Cardiac septum (tissue), 1 donor: ENCODE measurements at regions not wholly inside any gene's neighbourhood (a gene's known extent, or its start where the extent isn't known, plus 50 kb on each side); places are given as distances from the start of the nearest gene placed in this dataset.

Experiments used
- DNase-seq: peaks from one replicate; pipeline ENCODE4 v3.0.0-alpha.2; 2020; ENCODE audit warnings: low spot score
- intact Hi-C: fragments of 100-400 bp; cut with DNase I; formaldehyde crosslinking; loops from one replicate; pipeline ENCODE4 v1.14.0; 2022
- donor health status: DM: no; HTN: no; CAD: no.

- intact Hi-C loops = no loop called here
These were observed 87.6 kb upstream of the TEX51 start for GRCh38 chr2:126811101-126811500.

GRCh38 chr2:126817172-126817571 is 81.5 kb upstream of the TEX51 start:
- no peak for DNase-seq
- intact Hi-C loops = no loop called here

More at GRCh38 chr2:126811101-126811500, 87.6 kb upstream of the TEX51 start:
- DNase-seq = no peak

- intact Hi-C loops = no loop called here
- no peak for DNase-seq
These were observed 76.6 kb upstream of the TEX51 start for GRCh38 chr2:126822115-126822514.

GRCh38 chr2:126822921-126823320 is 75.8 kb upstream of the TEX51 start:
- intact Hi-C loops = no loop called here
- DNase-seq = no peak

- intact Hi-C loops = no loop called here
- DNase-seq = no peak
These were observed 74.7 kb upstream of the TEX51 start for GRCh38 chr2:126823951-126824350.

GRCh38 chr2:126824663-126825062 is 74.0 kb upstream of the TEX51 start:
- DNase-seq = no peak
- intact Hi-C loops = no loop called here

GRCh38 chr2:126825316-126825715 is 73.4 kb upstream of the TEX51 start:
- DNase-seq = no peak

GRCh38 chr2:126826491-126826890 is 72.2 kb upstream of the TEX51 start:
- DNase-seq = no peak
- intact Hi-C loops = no loop called here

More at GRCh38 chr2:126825316-126825715, 73.4 kb upstream of the TEX51 start:
- intact Hi-C loops = no loop called here

GRCh38 chr2:126827371-126827770 is 71.3 kb upstream of the TEX51 start:
- no peak for DNase-seq
- intact Hi-C loops = no loop called here

GRCh38 chr2:126828051-126828450 is 70.6 kb upstream of the TEX51 start:
- intact Hi-C loops = no loop called here
- no peak for DNase-seq

GRCh38 chr2:126828491-126828890 is 70.2 kb upstream of the TEX51 start:
- no peak for DNase-seq
- intact Hi-C loops = no loop called here

GRCh38 chr2:126831234-126832005 is 67.3 kb upstream of the TEX51 start:
- intact Hi-C loops = no loop called here
- no peak for DNase-seq

GRCh38 chr2:126832014-126832413 is 66.7 kb upstream of the TEX51 start:
- intact Hi-C loops = no loop called here
- DNase-seq = no peak

- intact Hi-C loops = no loop called here
- no peak for DNase-seq
These were observed 65.9 kb upstream of the TEX51 start for GRCh38 chr2:126832757-126833156.

- DNase-seq = no peak
These were observed 64.6 kb upstream of the TEX51 start for GRCh38 chr2:126834006-126834659.

GRCh38 chr2:126835261-126835660 is 63.4 kb upstream of the TEX51 start:
- intact Hi-C loops = no loop called here
- DNase-seq = no peak

More at GRCh38 chr2:126834006-126834659, 64.6 kb upstream of the TEX51 start:
- intact Hi-C loops = no loop called here

GRCh38 chr2:126835831-126836230 is 62.9 kb upstream of the TEX51 start:
- no peak for DNase-seq
- intact Hi-C loops = no loop called here

- no peak for DNase-seq
- intact Hi-C loops = no loop called here
These were observed 61.7 kb upstream of the TEX51 start for GRCh38 chr2:126836761-126837679.

- no peak for DNase-seq
- intact Hi-C loops = no loop called here
These were observed 60.5 kb upstream of the TEX51 start for GRCh38 chr2:126837966-126838715.

GRCh38 chr2:126838716-126838985 is 60.0 kb upstream of the TEX51 start:
- intact Hi-C loops = no loop called here
- no peak for DNase-seq
